Ramos (cell line): ENCODE measurements at regions not wholly inside any gene's neighbourhood (a gene's known extent, or its start where the extent isn't known, plus 50 kb on each side); places are given as distances from the start of the nearest gene placed in this dataset.
"Not testable (repeated sequence)": the region's sequence is repeated elsewhere in the genome, so short reads cannot be mapped to it uniquely, and the experiment has no call there.

ENCODE experiments used
- in situ Hi-C: fragments of 300-500 bp; cut with MboI; formaldehyde crosslinking; loops from one replicate; pipeline ENCODE4 v1.14.3; 2022; ENCODE audit warnings: low sequenced_read_pairs; ENCODE audit not compliant: unreplicated experiment

GRCh38 chr5:106525438-106525837 is 1145.3 kb downstream of the EFNA5 start:
- in situ Hi-C loops, result no loop called here

DNA sequence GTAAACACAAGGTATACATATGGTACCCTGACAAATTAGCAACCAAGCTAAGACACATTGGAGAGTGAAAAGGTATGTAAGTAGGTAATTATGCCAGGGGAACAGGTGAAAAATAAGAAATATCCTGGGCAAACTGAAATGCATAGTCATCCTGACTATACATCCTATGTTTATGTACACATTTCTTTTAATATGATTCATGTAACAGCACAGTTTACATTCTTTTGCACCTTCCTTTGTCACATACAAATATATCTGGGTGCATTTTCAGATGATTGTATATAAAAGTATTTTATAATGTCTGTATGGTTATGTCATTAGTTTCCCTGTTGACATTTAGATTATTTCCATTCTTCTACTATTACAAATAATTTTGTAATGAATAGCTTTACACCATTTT is 1146.9 kb downstream of the EFNA5 start:
- in situ Hi-C loops, result no loop called here

- in situ Hi-C loops, result no loop called here
Measured at GRCh38 chr5:106522296-106522695, 1148.4 kb downstream of the EFNA5 start.

DNA sequence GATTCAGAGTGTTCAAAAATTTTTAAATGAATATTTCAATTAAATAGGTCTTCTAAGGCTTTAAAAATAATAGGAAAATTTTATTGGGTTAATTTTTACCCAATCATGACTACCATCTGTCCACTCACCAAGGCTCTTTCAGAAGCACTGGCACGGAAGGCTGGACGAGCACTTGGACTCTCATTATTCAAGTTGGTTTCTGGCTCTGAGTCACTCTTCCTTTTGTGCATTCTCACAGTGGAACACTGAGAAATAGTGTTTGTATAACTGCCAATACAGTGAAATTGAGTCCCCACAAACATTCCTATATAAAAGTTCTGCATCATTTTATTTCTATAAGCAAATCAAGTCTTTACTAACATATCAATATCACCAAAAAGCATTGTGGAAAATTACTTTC is 1149.0 kb downstream of the EFNA5 start:
- in situ Hi-C loops, result no loop called here

GRCh38 chr5:106510321-106510720 is 1160.4 kb downstream of the EFNA5 start:
- in situ Hi-C loops, result no loop called here

DNA sequence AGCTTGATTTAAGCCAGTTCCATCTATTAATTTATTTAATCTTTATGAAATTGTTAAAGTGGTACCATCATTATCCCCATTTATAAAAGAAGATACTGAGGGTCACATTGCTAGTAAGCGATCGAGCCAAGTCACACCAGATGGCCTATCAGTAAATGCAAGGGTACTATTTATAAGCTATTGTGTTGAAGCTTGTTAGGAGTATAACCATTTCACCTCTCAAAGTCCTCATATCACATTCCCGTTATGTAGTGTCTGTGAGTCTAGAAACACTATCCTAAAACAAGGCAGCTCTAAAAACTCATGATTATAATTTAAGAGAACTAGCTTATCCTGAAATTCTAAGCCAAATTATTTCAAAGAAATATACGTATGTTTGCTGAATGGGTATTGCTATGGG is 1161.8 kb downstream of the EFNA5 start:
- in situ Hi-C loops, result no loop called here

GRCh38 chr5:106493910-106494309 is 1176.8 kb downstream of the EFNA5 start:
- in situ Hi-C loops, result no loop called here

DNA sequence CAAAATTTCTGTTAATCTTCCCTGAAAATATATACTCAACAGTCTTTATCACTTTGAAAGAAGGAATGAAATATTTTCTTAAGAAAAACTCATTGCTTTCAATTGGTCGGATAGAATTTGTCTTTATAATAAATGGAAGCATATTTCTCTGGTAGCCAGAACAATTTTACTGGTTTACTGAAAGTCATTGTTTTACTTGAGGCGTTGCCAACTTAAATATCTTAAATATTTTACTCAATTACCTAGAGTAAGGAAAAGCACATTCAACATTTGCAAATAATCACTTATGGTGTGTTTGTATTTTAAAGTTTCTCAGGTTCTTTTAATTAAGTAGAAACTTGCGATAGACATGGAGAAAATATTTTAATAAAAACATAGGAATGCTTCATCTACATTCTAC is 1181.7 kb downstream of the EFNA5 start:
- in situ Hi-C loops, result no loop called here

GRCh38 chr5:106488407-106488806 is 1182.3 kb downstream of the EFNA5 start:
- in situ Hi-C loops, result no loop called here

- in situ Hi-C loops, result no loop called here
Measured at GRCh38 chr5:106481374-106481773, 1189.4 kb downstream of the EFNA5 start.

DNA sequence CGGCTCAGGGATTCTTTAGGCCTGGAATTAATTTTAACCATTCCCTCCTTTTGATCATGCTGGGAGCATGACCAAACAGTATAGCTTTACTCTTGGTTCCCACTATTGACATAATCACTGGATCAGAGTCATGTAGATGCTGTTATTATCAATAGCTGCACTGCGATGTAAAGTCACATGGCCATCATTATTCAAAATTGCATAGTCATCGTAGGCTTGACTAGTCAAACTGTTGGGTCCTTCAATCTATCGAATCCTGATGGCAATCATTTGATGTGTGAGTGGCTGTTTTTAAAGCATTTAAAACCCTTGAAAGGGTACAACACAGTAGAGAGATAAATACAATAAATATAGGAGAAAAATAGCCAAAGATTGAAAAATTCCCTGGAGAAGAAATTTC is 1194.1 kb downstream of the EFNA5 start:
- in situ Hi-C loops, result no loop called here

- in situ Hi-C loops, result no loop called here
Measured at GRCh38 chr5:106474066-106474465, 1196.7 kb downstream of the EFNA5 start.

DNA sequence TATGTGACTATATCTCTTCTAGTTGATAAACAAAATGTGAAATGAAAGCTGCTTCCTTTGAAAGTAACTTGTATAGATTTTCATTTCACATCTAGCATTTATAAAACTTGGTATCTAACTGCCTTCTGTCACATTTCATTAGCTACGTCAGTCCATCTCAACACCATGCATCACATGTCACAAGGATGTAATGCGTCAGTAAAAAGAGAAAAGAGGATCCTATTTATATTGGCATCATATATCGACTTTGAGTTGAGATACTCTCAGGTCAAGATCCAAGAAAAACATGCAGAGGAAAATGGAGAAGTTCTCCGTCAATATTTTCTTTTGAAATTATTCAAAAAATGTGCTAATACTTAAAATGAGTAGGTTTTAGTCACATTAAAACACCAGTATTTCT is 1211.2 kb downstream of the EFNA5 start:
- in situ Hi-C loops, result no loop called here

DNA sequence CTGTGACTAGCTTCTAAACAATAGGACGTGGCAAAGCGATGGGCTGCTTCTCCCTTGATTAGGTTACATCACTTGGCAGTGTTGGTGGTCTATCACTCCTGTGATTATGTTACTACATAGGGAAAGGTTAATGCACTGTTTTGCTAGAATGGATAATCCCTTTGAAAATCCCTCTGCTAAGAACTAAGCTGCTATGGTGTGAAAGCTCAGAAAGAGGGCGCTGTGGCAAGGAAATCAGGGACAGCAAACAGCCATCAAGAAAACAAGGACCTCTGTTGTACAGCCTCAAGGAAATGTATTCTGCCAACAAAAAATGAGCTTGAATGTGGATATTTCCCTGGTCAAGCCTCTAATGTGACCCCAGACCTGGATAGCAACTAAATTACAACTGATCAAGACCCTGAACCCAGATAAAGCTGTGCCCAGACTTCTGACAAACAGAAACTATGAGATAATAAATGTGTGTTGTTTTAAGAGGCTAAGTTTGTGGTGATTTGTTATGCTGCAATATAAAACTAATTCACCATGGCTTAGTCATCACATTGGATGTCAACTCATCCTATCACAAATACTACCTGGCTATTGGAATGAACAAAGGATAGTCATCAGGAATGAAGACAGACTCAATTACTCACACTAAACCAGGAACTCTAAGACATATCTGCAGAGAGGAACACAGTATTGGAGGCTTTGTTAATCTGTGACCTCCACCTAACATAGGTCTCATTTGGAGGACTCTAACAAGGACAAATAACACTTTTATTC is 1215.9 kb downstream of the EFNA5 start:
- in situ Hi-C loops, result no loop called here

DNA sequence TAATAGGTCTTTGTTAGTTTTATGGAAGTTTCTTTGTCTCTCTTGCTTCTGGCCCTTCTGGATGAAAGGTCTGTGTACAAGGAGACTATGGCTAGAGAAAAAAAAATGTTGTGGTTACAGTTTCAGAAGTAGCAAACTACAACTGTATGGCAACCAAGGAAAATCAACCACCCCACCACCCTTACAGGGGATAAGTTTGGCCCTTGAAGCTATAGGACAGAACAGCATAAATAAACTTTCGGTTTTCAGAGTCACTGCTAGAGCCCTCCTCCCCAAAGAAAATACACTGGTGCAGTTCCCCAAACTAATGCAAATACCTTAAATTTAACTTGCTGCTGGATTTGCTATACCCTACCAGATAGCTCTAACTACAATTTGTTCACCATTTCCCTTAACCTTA is 1216.7 kb downstream of the EFNA5 start:
- in situ Hi-C loops, result no loop called here

DNA sequence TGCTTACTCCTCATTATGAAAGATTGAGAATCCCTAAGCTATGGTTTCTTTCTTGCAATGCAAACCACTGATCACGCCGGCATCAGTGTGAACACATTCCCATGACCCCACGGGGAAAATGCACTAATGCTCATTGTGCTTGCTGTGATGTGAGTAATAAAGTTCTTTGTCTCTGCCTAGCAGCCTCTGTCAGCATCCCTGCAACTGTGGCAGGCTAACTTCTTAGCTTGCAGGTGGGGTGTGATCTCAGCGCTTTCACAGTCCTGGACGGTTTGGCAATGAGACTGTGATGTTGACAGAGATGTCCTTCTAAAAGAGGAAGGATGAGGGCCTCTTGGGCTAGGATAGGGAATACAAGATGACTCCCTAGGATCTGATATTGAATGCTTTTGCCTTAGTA is 1218.7 kb downstream of the EFNA5 start:
- in situ Hi-C loops, result no loop called here

DNA sequence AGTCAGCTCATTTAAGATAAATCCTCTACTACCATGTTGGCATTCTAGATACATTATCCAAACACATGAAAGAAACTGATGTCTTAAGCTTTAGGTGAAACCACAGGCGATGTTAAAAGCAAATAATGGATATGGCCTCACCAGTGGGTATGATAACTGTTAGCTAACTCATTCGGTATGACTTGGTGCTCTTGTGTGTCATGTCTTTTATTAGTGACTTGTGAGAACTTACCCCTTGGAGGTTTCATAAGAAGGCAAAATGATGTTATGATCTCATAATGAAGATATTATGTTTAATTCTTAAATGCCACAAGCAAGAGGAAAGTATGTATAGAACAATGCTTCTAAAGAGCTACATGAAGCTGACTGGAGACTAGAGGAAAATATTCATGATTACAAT is 1227.0 kb downstream of the EFNA5 start:
- in situ Hi-C loops, result no loop called here

- in situ Hi-C loops, result no loop called here
Measured at GRCh38 chr5:106435185-106435584, 1235.6 kb downstream of the EFNA5 start.

DNA sequence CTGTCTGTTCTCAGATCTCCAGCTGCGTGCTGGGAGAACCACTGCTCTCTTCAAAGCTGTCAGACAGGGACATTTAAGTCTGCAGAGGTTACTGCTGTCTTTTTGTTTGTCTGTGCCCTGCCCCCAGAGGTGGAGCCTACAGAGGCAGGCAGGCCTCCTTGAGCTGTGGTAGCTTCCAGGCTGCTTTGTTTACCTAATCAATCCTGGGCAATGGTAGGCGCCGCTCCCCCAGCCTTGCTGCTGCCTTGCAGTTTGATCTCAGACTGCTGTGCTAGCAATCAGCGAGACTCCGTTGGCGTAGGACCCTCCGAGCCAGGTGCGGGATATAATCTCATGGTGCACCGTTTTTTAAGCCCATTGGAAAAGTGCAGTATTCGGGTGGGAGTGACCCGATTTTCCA is 1240.0 kb downstream of the EFNA5 start:
- in situ Hi-C loops, result not testable (repeated sequence)

GRCh38 chr5:106423109-106423897 is 1247.4 kb downstream of the EFNA5 start:
- in situ Hi-C loops, result no loop called here

- in situ Hi-C loops, result no loop called here
Measured at GRCh38 chr5:106420102-106420501, 1250.6 kb downstream of the EFNA5 start.

DNA sequence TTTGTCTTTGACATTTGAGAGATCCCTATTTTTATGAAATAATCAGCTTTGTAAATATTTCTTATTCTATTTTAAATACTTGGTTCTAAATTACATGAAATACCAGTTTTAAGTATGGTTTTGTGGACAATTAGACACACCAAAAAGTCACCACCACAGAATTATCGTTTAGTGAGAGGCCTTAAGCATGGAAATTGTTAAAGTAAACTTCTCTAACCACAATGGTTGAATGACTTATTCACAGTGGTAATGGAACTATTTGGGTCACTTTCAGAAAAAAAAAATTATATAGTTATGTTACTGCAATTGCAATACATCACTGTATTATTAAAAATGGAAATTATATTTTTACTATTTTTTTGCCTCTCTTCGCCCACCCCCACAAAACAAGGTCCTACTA is 1252.5 kb downstream of the EFNA5 start:
- in situ Hi-C loops, result no loop called here
